ENCODE measurements at regions not wholly inside any gene's neighbourhood (a gene's known extent, or its start where the extent isn't known, plus 50 kb on each side); places are given as distances from the start of the nearest gene placed in this dataset.

DNA sequence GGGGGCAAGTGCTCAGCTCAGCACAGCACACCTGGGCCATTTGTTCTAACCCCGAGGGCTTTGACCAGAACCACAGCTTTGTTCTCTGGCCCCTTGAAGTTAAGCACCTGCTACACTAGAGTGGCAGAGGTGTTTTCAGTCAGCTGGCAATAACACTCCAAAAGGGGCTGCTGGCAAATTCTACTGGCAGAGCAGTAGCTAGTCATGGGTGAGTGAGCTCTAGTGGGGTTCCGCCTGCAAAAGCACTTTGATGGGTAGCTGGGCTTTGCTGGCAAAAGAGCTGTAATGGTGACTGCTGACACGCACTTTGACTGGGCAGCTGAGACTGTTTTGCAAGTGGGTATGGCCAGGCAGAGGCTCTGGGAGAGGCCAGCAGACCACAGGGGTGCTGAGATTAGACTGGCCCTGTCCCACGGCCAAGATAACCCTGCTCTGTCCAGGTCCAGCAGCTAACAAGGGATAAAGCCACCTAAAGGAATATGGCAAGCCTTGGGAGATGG is 65.2 kb upstream of the TENT5D start:
- H3K9me3 ChIP-seq (ENCODE audit: control insufficient read depth in 2 of 2, insufficient read depth in 1 of 2, low read depth in 1 of 2, low read length in 1 of 2), result no peaks in the 10 kb centered on the region
- 65 to 66% methylated on average over 4 of the region's 4 CpGs for WGBS, 2 donors

More for the DNA sequence above, 65.2 kb upstream of the TENT5D start:
- Histone ChIP-seq H3K4me3 (ENCODE audit: low read depth in 1 of 2, low read length in 2 of 2) (no peak overlapping the region), H3K4me1 (ENCODE audit: control insufficient read depth in 2 of 2, insufficient read depth in 2 of 2, low read length in 1 of 2) (no peaks in the 10 kb centered on the region), H3K27me3 (ENCODE audit: control insufficient read depth in 1 of 2, insufficient read depth in 2 of 2, low read length in 2 of 2) (no peaks in the 10 kb centered on the region), H3K36me3 (ENCODE audit: control insufficient read depth in 2 of 2, insufficient read depth in 2 of 2, low read length in 1 of 2) (no peaks in the 10 kb centered on the region), H3K27ac (ENCODE audit: low read depth in 2 of 2, low read length in 1 of 2) (no peak overlapping the region)
